Keratinocyte (primary cell): ENCODE measurements at regions not wholly inside any gene's neighbourhood (a gene's known extent, or its start where the extent isn't known, plus 50 kb on each side); places are given as distances from the start of the nearest gene placed in this dataset.

Source experiments
- EZH2 ChIP-seq: IDR thresholded peaks from one replicate; pipeline ENCODE4 v1.6.1; 2012; ENCODE audit warnings: inconsistent platforms, mild to moderate bottlenecking, low read length, moderate library complexity
- TF ChIP-seq, protein P1 (sequence below), 3 experiments: IDR thresholded peaks in 1 of 3; conservative IDR thresholded peaks in 1 of 3; optimal IDR thresholded peaks in 1 of 3; 2 replicates in 2 of 3; 3 replicates in 1 of 3; pipeline versions ENCODE3 to v1.5.1; 2011; ENCODE audit warnings: low read length in 3 of 3, mild to moderate bottlenecking in 3 of 3, moderate library complexity in 2 of 3, control low read depth in 1 of 3, inconsistent platforms in 1 of 3; ENCODE audit not compliant: insufficient read depth in 2 of 3; ENCODE audit errors: extremely low read depth in 1 of 3

DNA sequence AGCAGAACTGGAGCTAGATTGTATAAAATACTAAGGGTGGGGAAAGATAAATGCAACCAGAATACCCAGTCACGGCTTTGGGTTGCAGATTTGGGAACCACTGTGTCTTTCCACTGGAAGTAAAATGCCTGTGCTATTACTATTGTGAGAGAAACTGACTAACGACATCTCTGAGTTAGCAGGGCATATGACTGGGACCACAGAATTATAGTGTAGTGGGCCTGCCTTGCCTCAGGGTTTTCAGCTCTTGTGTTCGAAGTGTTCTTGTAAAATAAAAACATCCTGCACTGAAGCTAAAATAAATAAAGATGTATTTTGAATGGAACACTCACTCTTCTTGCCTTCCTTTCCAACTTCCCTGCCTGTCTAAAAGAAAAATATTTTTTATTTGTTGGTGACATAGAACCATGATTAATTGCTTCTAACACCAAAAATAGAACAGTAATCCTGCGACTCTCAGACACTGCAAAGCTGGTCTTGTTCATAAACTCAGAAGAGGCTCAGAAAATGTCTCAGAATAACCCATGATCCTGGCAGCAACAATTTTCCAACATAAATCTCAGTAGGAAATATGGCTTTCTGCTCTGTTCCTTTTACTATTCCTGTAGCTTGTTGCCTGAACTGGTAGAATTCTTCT is 104.2 kb downstream of the FAM47B start:
- TF ChIP-seq, protein P1, sequence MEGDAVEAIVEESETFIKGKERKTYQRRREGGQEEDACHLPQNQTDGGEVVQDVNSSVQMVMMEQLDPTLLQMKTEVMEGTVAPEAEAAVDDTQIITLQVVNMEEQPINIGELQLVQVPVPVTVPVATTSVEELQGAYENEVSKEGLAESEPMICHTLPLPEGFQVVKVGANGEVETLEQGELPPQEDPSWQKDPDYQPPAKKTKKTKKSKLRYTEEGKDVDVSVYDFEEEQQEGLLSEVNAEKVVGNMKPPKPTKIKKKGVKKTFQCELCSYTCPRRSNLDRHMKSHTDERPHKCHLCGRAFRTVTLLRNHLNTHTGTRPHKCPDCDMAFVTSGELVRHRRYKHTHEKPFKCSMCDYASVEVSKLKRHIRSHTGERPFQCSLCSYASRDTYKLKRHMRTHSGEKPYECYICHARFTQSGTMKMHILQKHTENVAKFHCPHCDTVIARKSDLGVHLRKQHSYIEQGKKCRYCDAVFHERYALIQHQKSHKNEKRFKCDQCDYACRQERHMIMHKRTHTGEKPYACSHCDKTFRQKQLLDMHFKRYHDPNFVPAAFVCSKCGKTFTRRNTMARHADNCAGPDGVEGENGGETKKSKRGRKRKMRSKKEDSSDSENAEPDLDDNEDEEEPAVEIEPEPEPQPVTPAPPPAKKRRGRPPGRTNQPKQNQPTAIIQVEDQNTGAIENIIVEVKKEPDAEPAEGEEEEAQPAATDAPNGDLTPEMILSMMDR (optimal IDR thresholded peaks at IDR 0.05 in 1 of 3, IDR thresholded peaks at IDR 0.05 in 1 of 3, conservative IDR thresholded peaks at IDR 0.05 in 1 of 3; ENCODE audit: extremely low read depth in 1 of 3, insufficient read depth in 2 of 3, low read length in 3 of 3): no peak
- no peak for TF ChIP-seq EZH2
